GM12878 (cell line): ENCODE measurements at regions not wholly inside any gene's neighbourhood (a gene's known extent, or its start where the extent isn't known, plus 50 kb on each side); places are given as distances from the start of the nearest gene placed in this dataset.

ENCODE experiments used
- ATAC-seq: fragments of 200-7000 bp; cut with Tn5 transposase; 3 replicates; pipeline ENCODE4 v1.9.1; 2020; ENCODE audit warnings: mild to moderate bottlenecking, moderate library complexity
- BruUV-seq: library from RNA; stranded (reverse); fragments of 400-500 nt; replicated peaks from 2 replicates; lab custom pipeline; 2021; lab: Mats Ljungman, UMichigan
- CTCF ChIA-PET: fragments of 300-600 bp; sonication (Branson Sonifier 250); formaldehyde crosslinking; extraction: SDS; loops from one replicate; lab custom pipeline; 2021; ENCODE audit warnings: inconsistent platforms; lab: Yijun Ruan, JAX
- POLR2A ChIA-PET: fragments of 350-600 bp; formaldehyde crosslinking; extraction: SDS; loops from one replicate; lab custom pipeline; 2021; ENCODE audit warnings: inconsistent platforms; lab: Charles Lee
- RAD21 ChIA-PET: fragments of 300-600 bp; sonication (Branson Sonifier 250); formaldehyde crosslinking; loops from one replicate; lab custom pipeline; 2023; ENCODE audit warnings: antibody characterized with exemption; ENCODE audit not compliant: unreplicated experiment; lab: Charles Lee
- SMC1A ChIA-PET: fragments of 300-600 bp; sonication (Branson Sonifier 250); formaldehyde crosslinking; loops from one replicate; lab custom pipeline; 2023; ENCODE audit not compliant: unreplicated experiment, uncharacterized antibody; lab: Charles Lee
- DNase-seq: peaks from one replicate; pipeline ENCODE4 v3.0.0-alpha.2; 2011; ENCODE audit warnings: low read depth, low spot score
- FAIRE-seq: peaks from 3 replicates; lab custom pipeline; 2011; peaks lifted over from hg19 to GRCh38; lab: Jason Lieb, UNC
- H2AFZ ChIP-seq: 2 replicates; pipeline ENCODE4 v1.6.0; 2011; ENCODE audit warnings: low read depth, low read length, control low read depth; ENCODE audit not compliant: control insufficient read depth
- H3K27ac ChIP-seq: 2 replicates; pipeline ENCODE4 v1.5.1; 2011; ENCODE audit warnings: control low read depth; ENCODE audit not compliant: control insufficient read depth, insufficient read depth
- H3K27me3 ChIP-seq, 2 experiments: replicated peaks in 1 of 2; 2 replicates each; pipeline versions ENCODE4 v1.6.0 to v1.6.1; 2011; ENCODE audit warnings: low read length in 1 of 2; ENCODE audit not compliant: control insufficient read depth in 2 of 2, insufficient read depth in 2 of 2
- H3K36me3 ChIP-seq, 2 experiments: 2 replicates each; pipeline ENCODE4 v1.5.1; 2011; ENCODE audit warnings: low read length in 1 of 2; ENCODE audit not compliant: control insufficient read depth in 2 of 2, insufficient read depth in 2 of 2
- H3K4me1 ChIP-seq: 2 replicates; pipeline ENCODE4 v1.6.1; 2011; ENCODE audit warnings: mild to moderate bottlenecking, low read length, moderate library complexity, mixed read lengths; ENCODE audit not compliant: control insufficient read depth, insufficient read depth
- H3K4me2 ChIP-seq: 2 replicates; pipeline ENCODE4 v1.6.0; 2011; ENCODE audit warnings: control low read depth; ENCODE audit not compliant: control insufficient read depth, insufficient read depth
- H3K4me3 ChIP-seq: fragments of 200-600 bp; sonication (generic); 2 replicates; pipeline ENCODE4 v1.5.1; 2016
- H3K79me2 ChIP-seq: 2 replicates; pipeline ENCODE4 v1.6.0; 2011; ENCODE audit warnings: low read length; ENCODE audit not compliant: control insufficient read depth, insufficient read depth
- H3K9ac ChIP-seq: 2 replicates; pipeline ENCODE4 v1.8.0; 2011; ENCODE audit warnings: low read length, control low read depth, mixed read lengths; ENCODE audit not compliant: control insufficient read depth, insufficient read depth
- H3K9me3 ChIP-seq: replicated peaks from 3 replicates; pipeline ENCODE4 v1.5.1; 2011; ENCODE audit warnings: mild to moderate bottlenecking, low read length; ENCODE audit not compliant: control insufficient read depth, insufficient read depth
- H4K20me1 ChIP-seq: 2 replicates; pipeline ENCODE4 v1.6.0; 2011; ENCODE audit not compliant: control insufficient read depth, insufficient read depth
- ATF2 ChIP-seq: IDR thresholded peaks from 2 replicates; pipeline ENCODE4 v1.6.1; 2012; ENCODE audit warnings: low read length, inconsistent platforms
- ATF7 ChIP-seq: fragments of 450-650 bp; IDR thresholded peaks from 2 replicates; pipeline ENCODE4 v1.6.1; 2016; ENCODE audit warnings: low read depth, mild to moderate bottlenecking
- CBX3 ChIP-seq: fragments of 200-600 bp; sonication (generic); IDR thresholded peaks from 2 replicates; pipeline ENCODE4 v1.6.1; 2016; ENCODE audit warnings: low read depth, borderline replicate concordance
- ETV6 ChIP-seq, 2 experiments: fragments of 450-650 bp in 1 of 2; IDR thresholded peaks in 1 of 2; conservative IDR thresholded peaks in 1 of 2; 2 replicates each; pipeline ENCODE4 v1.6.1; 2014; ENCODE audit warnings: antibody characterized with exemption in 1 of 2, borderline replicate concordance in 1 of 2, low read depth in 1 of 2, mild to moderate bottlenecking in 1 of 2, moderate library complexity in 1 of 2
- HDAC2 ChIP-seq: fragments of 200-600 bp; sonication (generic); IDR thresholded peaks from 2 replicates; pipeline ENCODE4 v1.6.1; 2017
- JUND ChIP-seq: IDR thresholded peaks from 2 replicates; pipeline ENCODE4 v1.6.1; 2012; ENCODE audit warnings: low read depth, mild to moderate bottlenecking, low read length, improper control_type of control experiment, moderate library complexity
- MTA3 ChIP-seq: IDR thresholded peaks from 2 replicates; pipeline ENCODE4 v1.6.1; 2012; ENCODE audit warnings: low read length, inconsistent platforms, borderline replicate concordance
- MYB ChIP-seq: fragments of 150-350 bp; IDR thresholded peaks from 2 replicates; pipeline ENCODE4 v1.6.1; 2014; ENCODE audit warnings: mild to moderate bottlenecking, low read depth, low read length, borderline replicate concordance
- MYC ChIP-seq: IDR thresholded peaks from 2 replicates; pipeline ENCODE4 v1.6.1; 2011; ENCODE audit warnings: mild to moderate bottlenecking, low read length, moderate library complexity, inconsistent platforms; ENCODE audit not compliant: insufficient read depth, insufficient replicate concordance, insufficient read length, severe bottlenecking
- NRF1 ChIP-seq: conservative IDR thresholded peaks from 2 replicates; pipeline ENCODE4 v1.6.1; 2011; ENCODE audit warnings: mild to moderate bottlenecking, low read depth, low read length, improper control_type of control experiment
- ZNF592 ChIP-seq: fragments of 450-650 bp; IDR thresholded peaks from 2 replicates; pipeline ENCODE4 v1.6.1; 2017; ENCODE audit warnings: mild to moderate bottlenecking, moderate library complexity
- ZSCAN29 ChIP-seq: fragments of 450-650 bp; IDR thresholded peaks from 2 replicates; pipeline ENCODE4 v1.6.1; 2017; ENCODE audit warnings: mild to moderate bottlenecking, moderate library complexity
- WGBS: methylation state at CpG from one replicate; pipeline ENCODE4 v1.1.6; 2016; ENCODE audit warnings: low lambda C conversion rate; ENCODE audit not compliant: insufficient replicate concordance, insufficient coverage; ENCODE audit errors: missing lambda C conversion rate; 5-methylcytosine and 5-hydroxymethylcytosine counted together
- in situ Hi-C: fragments of 300-500 bp; cut with MboI; formaldehyde crosslinking; loops from 9 replicates; pipeline ENCODE4 v1.14.3; 2018; ENCODE audit warnings: mixed read lengths
- intact Hi-C: fragments of 100-400 bp; cut with micrococcal nuclease; formaldehyde crosslinking; loops from one replicate; pipeline ENCODE4 v1.14.2; 2022; ENCODE audit not compliant: unreplicated experiment

- 4% methylated on average over 3 of the region's 3 CpGs for WGBS
- ChIA-PET CTCF (no interaction called here), RAD21 (no interaction called here), POLR2A (no interaction called here), SMC1A (no interaction called here)
- Histone ChIP-seq H3K27me3 (peaks cover 0 to 2% of the 10 kb centered on the region in 2 experiments; a peak in 1 of 4 replicates), H3K4me3 (no peak overlapping the region), H3K9me3 (no peaks in the 10 kb centered on the region), H3K27ac (no peak overlapping the region), H3K4me1 (no peaks in the 10 kb centered on the region), H3K9ac (no peak overlapping the region), H3K36me3 (no peaks in the 10 kb centered on the region), H3K4me2 (no peak overlapping the region), H4K20me1 (no peaks in the 10 kb centered on the region), H2AFZ (no peak overlapping the region), H3K79me2 (no peaks in the 10 kb centered on the region)
- FAIRE-seq: no peak
- in situ Hi-C loops: no loop called here
- DNase-seq: no peak
- BruUV-seq: no TSS peak
- ATAC-seq: no peak
- intact Hi-C loops: no loop called here
- TF ChIP-seq MYB: no peak
- TF ChIP-seq ATF7: no peak
- TF ChIP-seq CBX3: no peak
- no peak for TF ChIP-seq MYC
- no peak for TF ChIP-seq HDAC2
- TF ChIP-seq JUND: no peak
Observed at GRCh38 chr7:132002343-132002968, 446.0 kb upstream of the PODXL start.

- no peak overlapping the region for H2AFZ ChIP-seq
- TF ChIP-seq ATF2 (no peak), NRF1 (no peak), ETV6 (conservative IDR thresholded peaks at IDR 0.05 in 1 of 2, IDR thresholded peaks at IDR 0.05 in 1 of 2; ENCODE audit: borderline replicate concordance in 1 of 2, low read depth in 1 of 2) (no peak), ZNF592 (no peak), ZSCAN29 (no peak), MTA3 (no peak)
Observed at GRCh38 chr7:132001146-132001545, 444.7 kb upstream of the PODXL start.

More at GRCh38 chr7:132001146-132001545, 444.7 kb upstream of the PODXL start:
- in situ Hi-C loops (no loop called here), intact Hi-C loops (no loop called here)
- H3K4me3 ChIP-seq: no peak overlapping the region
- no peak overlapping the region for H3K4me2 ChIP-seq
- ATAC-seq (no peak), FAIRE-seq (no peak), DNase-seq (no peak)
- no peak overlapping the region for H3K27ac ChIP-seq
- ChIA-PET POLR2A (no interaction called here), CTCF (no interaction called here), SMC1A (no interaction called here), RAD21 (interaction anchor here (0.6 kb wide), 1 partner anchor 1924 kb away, joined by 3 read pairs; no protein-coding TSS in a partner anchor)
- no peaks in the 10 kb centered on the region for H3K79me2 ChIP-seq
- H3K9me3 ChIP-seq: no peaks in the 10 kb centered on the region
- peaks cover 0 to 2% of the 10 kb centered on the region in 2 experiments; a peak in 1 of 4 replicates for H3K27me3 ChIP-seq
- WGBS: 8% methylated on average over 2 of the region's 2 CpGs
- H3K9ac ChIP-seq: no peak overlapping the region
- H3K4me1 ChIP-seq: no peaks in the 10 kb centered on the region
- BruUV-seq: no TSS peak
- H4K20me1 ChIP-seq: no peaks in the 10 kb centered on the region
- no peaks in the 10 kb centered on the region for H3K36me3 ChIP-seq
